GM21786 (cell line): ENCODE measurements at regions not wholly inside any gene's neighbourhood (a gene's known extent, or its start where the extent isn't known, plus 50 kb on each side); places are given as distances from the start of the nearest gene placed in this dataset.

Experiments used
- ATAC-seq: cut with Tn5 transposase; IDR thresholded peaks from one replicate; pipeline ENCODE4 v1.9.1; 2021; ENCODE audit not compliant: unreplicated experiment

GRCh38 chr2:5985536-5986385 lies 293.6 kb downstream of the SOX11 start:
- no peak for ATAC-seq

GRCh38 chr2:5986801-5987787 lies 294.9 kb downstream of the SOX11 start:
- ATAC-seq: no peak

GRCh38 chr2:5988120-5988519 lies 295.9 kb downstream of the SOX11 start:
- no peak for ATAC-seq

- no peak for ATAC-seq
These were observed 297.9 kb downstream of the SOX11 start for GRCh38 chr2:5990086-5990485.

GRCh38 chr2:5991305-5991968 lies 299.3 kb downstream of the SOX11 start:
- no peak for ATAC-seq

GRCh38 chr2:5995832-5996231 lies 303.6 kb downstream of the SOX11 start:
- no peak for ATAC-seq

- ATAC-seq: no peak
These were observed 316.0 kb downstream of the SOX11 start for GRCh38 chr2:6008186-6008585.

- no peak for ATAC-seq
These were observed 316.5 kb downstream of the SOX11 start for GRCh38 chr2:6008726-6009125.

- ATAC-seq: no peak
These were observed 318.0 kb downstream of the SOX11 start for GRCh38 chr2:6010163-6010562.

GRCh38 chr2:6011921-6012320 lies 319.7 kb downstream of the SOX11 start:
- no peak for ATAC-seq

- ATAC-seq: no peak
These were observed 325.6 kb downstream of the SOX11 start for GRCh38 chr2:6017736-6018286.

GRCh38 chr2:6024229-6024628 lies 332.0 kb downstream of the SOX11 start:
- no peak for ATAC-seq

- ATAC-seq: no peak
These were observed 332.6 kb downstream of the SOX11 start for GRCh38 chr2:6024784-6025183.

- no peak for ATAC-seq
These were observed 333.2 kb downstream of the SOX11 start for GRCh38 chr2:6025391-6025790.

- no peak for ATAC-seq
These were observed 334.9 kb downstream of the SOX11 start for GRCh38 chr2:6027066-6027465.

- no peak for ATAC-seq
These were observed 339.1 kb downstream of the SOX11 start for GRCh38 chr2:6031200-6031867.

- no peak for ATAC-seq
These were observed 344.0 kb downstream of the SOX11 start for GRCh38 chr2:6036211-6036610.

- ATAC-seq: no peak
These were observed 351.1 kb downstream of the SOX11 start for GRCh38 chr2:6043238-6043637.

GRCh38 chr2:6052649-6053048 lies 360.5 kb downstream of the SOX11 start:
- no peak for ATAC-seq

GRCh38 chr2:6053743-6054142 lies 361.6 kb downstream of the SOX11 start:
- ATAC-seq: no peak
